ENCODE measurements at regions not wholly inside any gene's neighbourhood (a gene's known extent, or its start where the extent isn't known, plus 50 kb on each side); places are given as distances from the start of the nearest gene placed in this dataset.

- Histone ChIP-seq H3K36me3 (ENCODE audit: control insufficient read depth, insufficient read depth, low read length) (no peaks in the 10 kb centered on the region), H3K27me3 (ENCODE audit: control insufficient read depth, insufficient read depth, low read length) (no peaks in the 10 kb centered on the region), H3K4me3 (ENCODE audit: low read depth, low read length) (no peak overlapping the region)
- no peak for TF ChIP-seq CTCF (IDR thresholded peaks at IDR 0.05; ENCODE audit: insufficient read depth, low read length, poor library complexity, severe bottlenecking)
- no peak for DNase-seq (ENCODE audit: low read depth)
These were observed 375.7 kb downstream of the CAAP1 start for GRCh38 chr9:26516773-26517343.

GRCh38 chr9:26513730-26514129 is 378.9 kb downstream of the CAAP1 start:
- Histone ChIP-seq H3K4me3 (ENCODE audit: low read depth, low read length) (no peak overlapping the region), H3K36me3 (ENCODE audit: control insufficient read depth, insufficient read depth, low read length) (no peaks in the 10 kb centered on the region), H3K27me3 (ENCODE audit: control insufficient read depth, insufficient read depth, low read length) (no peaks in the 10 kb centered on the region)
- TF ChIP-seq CTCF (IDR thresholded peaks at IDR 0.05; ENCODE audit: insufficient read depth, low read length, poor library complexity, severe bottlenecking): no peak
- DNase-seq (ENCODE audit: low read depth): no peak

- H3K4me3 ChIP-seq (ENCODE audit: low read depth, low read length): no peak overlapping the region
- no peak for TF ChIP-seq CTCF (IDR thresholded peaks at IDR 0.05; ENCODE audit: insufficient read depth, low read length, poor library complexity, severe bottlenecking)
- no peaks in the 10 kb centered on the region for H3K27me3 ChIP-seq (ENCODE audit: control insufficient read depth, insufficient read depth, low read length)
- DNase-seq (ENCODE audit: low read depth): no peak
- no peaks in the 10 kb centered on the region for H3K36me3 ChIP-seq (ENCODE audit: control insufficient read depth, insufficient read depth, low read length)
These were observed 382.5 kb downstream of the CAAP1 start for GRCh38 chr9:26510137-26510536.

- no peak for TF ChIP-seq CTCF (IDR thresholded peaks at IDR 0.05; ENCODE audit: insufficient read depth, low read length, poor library complexity, severe bottlenecking)
- no peak overlapping the region for H3K4me3 ChIP-seq (ENCODE audit: low read depth, low read length)
- no peaks in the 10 kb centered on the region for H3K36me3 ChIP-seq (ENCODE audit: control insufficient read depth, insufficient read depth, low read length)
- no peak for DNase-seq (ENCODE audit: low read depth)
- no peaks in the 10 kb centered on the region for H3K27me3 ChIP-seq (ENCODE audit: control insufficient read depth, insufficient read depth, low read length)
These were observed 383.7 kb downstream of the CAAP1 start for GRCh38 chr9:26508897-26509296.

- no peaks in the 10 kb centered on the region for H3K27me3 ChIP-seq (ENCODE audit: control insufficient read depth, insufficient read depth, low read length)
- H3K36me3 ChIP-seq (ENCODE audit: control insufficient read depth, insufficient read depth, low read length): no peaks in the 10 kb centered on the region
- no peak overlapping the region for H3K4me3 ChIP-seq (ENCODE audit: low read depth, low read length)
- no peak for DNase-seq (ENCODE audit: low read depth)
- TF ChIP-seq CTCF (IDR thresholded peaks at IDR 0.05; ENCODE audit: insufficient read depth, low read length, poor library complexity, severe bottlenecking): no peak
These were observed 388.5 kb downstream of the CAAP1 start for GRCh38 chr9:26504057-26504456.

GRCh38 chr9:26502311-26502710 is 390.3 kb downstream of the CAAP1 start:
- no peak overlapping the region for H3K4me3 ChIP-seq (ENCODE audit: low read depth, low read length)
- no peaks in the 10 kb centered on the region for H3K36me3 ChIP-seq (ENCODE audit: control insufficient read depth, insufficient read depth, low read length)
- no peak for DNase-seq (ENCODE audit: low read depth)
- H3K27me3 ChIP-seq (ENCODE audit: control insufficient read depth, insufficient read depth, low read length): no peaks in the 10 kb centered on the region
- TF ChIP-seq CTCF (IDR thresholded peaks at IDR 0.05; ENCODE audit: insufficient read depth, low read length, poor library complexity, severe bottlenecking): no peak

Measured in kidney epithelial cell (primary cell).